ENCODE measurements at regions not wholly inside any gene's neighbourhood (a gene's known extent, or its start where the extent isn't known, plus 50 kb on each side); places are given as distances from the start of the nearest gene placed in this dataset.

- TF ChIP-seq, protein P1, sequence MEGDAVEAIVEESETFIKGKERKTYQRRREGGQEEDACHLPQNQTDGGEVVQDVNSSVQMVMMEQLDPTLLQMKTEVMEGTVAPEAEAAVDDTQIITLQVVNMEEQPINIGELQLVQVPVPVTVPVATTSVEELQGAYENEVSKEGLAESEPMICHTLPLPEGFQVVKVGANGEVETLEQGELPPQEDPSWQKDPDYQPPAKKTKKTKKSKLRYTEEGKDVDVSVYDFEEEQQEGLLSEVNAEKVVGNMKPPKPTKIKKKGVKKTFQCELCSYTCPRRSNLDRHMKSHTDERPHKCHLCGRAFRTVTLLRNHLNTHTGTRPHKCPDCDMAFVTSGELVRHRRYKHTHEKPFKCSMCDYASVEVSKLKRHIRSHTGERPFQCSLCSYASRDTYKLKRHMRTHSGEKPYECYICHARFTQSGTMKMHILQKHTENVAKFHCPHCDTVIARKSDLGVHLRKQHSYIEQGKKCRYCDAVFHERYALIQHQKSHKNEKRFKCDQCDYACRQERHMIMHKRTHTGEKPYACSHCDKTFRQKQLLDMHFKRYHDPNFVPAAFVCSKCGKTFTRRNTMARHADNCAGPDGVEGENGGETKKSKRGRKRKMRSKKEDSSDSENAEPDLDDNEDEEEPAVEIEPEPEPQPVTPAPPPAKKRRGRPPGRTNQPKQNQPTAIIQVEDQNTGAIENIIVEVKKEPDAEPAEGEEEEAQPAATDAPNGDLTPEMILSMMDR (IDR thresholded peaks at IDR 0.05; ENCODE audit: low read length, missing control alignments) = no peak
- DNase-seq (ENCODE audit: low read depth) = no peak
- no peak overlapping the region for H3K4me3 ChIP-seq (replicated peaks; ENCODE audit: low read depth, low read length)
Measured at GRCh38 chr1:217018648-217019047, 295.4 kb upstream of the ESRRG start.

GRCh38 chr1:217017165-217017564 is 293.9 kb upstream of the ESRRG start:
- DNase-seq (ENCODE audit: low read depth) = no peak
- no peak overlapping the region for H3K4me3 ChIP-seq (replicated peaks; ENCODE audit: low read depth, low read length)
- TF ChIP-seq, protein P1 (IDR thresholded peaks at IDR 0.05; ENCODE audit: low read length, missing control alignments) = no peak

- TF ChIP-seq, protein P1 (IDR thresholded peaks at IDR 0.05; ENCODE audit: low read length, missing control alignments) = no peak
- H3K4me3 ChIP-seq (replicated peaks; ENCODE audit: low read depth, low read length) = no peak overlapping the region
- DNase-seq (ENCODE audit: low read depth) = no peak
Measured at GRCh38 chr1:217014066-217014465, 290.8 kb upstream of the ESRRG start.

- TF ChIP-seq, protein P1 (IDR thresholded peaks at IDR 0.05; ENCODE audit: low read length, missing control alignments) = no peak
- no peak overlapping the region for H3K4me3 ChIP-seq (replicated peaks; ENCODE audit: low read depth, low read length)
- DNase-seq (ENCODE audit: low read depth) = no peak
Measured at GRCh38 chr1:217012659-217013058, 289.4 kb upstream of the ESRRG start.

- DNase-seq (ENCODE audit: low read depth) = no peak
- no peak overlapping the region for H3K4me3 ChIP-seq (replicated peaks; ENCODE audit: low read depth, low read length)
- TF ChIP-seq, protein P1 (IDR thresholded peaks at IDR 0.05; ENCODE audit: low read length, missing control alignments) = no peak
Measured at GRCh38 chr1:217011097-217011496, 287.9 kb upstream of the ESRRG start.

DNA sequence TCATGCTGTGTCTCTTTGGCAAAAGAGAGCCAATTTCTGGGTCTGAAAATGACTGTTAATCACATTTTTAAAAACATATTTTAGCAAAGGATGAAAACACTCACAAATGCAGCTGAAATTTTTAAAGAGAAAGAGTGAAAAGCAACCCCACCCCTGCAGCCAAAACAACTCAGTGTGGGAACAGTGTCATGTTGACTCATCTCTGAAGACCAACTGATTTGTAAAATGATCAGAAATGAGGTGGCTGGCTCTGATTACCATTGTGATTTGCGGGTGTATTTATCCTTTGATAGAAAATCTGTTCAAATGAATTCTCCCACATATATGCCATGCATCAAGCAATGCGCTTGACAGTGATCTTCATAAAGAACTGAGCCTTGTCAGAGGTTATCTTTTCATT is 287.0 kb upstream of the ESRRG start:
- TF ChIP-seq, protein P1 (IDR thresholded peaks at IDR 0.05; ENCODE audit: low read length, missing control alignments) = no peak
- no peak for DNase-seq (ENCODE audit: low read depth)
- H3K4me3 ChIP-seq (replicated peaks; ENCODE audit: low read depth, low read length) = no peak overlapping the region

DNA sequence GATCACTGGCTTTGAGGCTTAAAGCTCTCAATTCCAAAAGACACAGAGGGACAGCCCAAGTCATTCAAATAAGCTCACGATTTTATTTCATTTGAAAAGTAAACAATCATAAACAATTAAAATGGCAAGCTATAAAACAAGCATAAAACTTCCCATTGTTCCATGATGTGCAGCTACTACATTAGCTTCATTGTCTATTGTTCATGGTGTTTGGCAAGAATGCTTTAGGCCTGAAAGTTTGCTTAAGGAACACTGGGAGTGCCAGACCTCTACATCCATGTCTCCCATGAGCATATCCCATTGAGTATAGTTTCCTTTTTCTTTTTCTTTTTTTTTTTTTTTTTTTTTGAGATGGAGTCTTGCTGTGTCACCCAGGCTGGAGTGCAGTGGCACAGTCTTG is 286.1 kb upstream of the ESRRG start:
- H3K4me3 ChIP-seq (replicated peaks; ENCODE audit: low read depth, low read length) = no peak overlapping the region
- TF ChIP-seq, protein P1 (IDR thresholded peaks at IDR 0.05; ENCODE audit: low read length, missing control alignments) = no peak
- DNase-seq (ENCODE audit: low read depth) = no peak

All from fibroblast of pulmonary artery (primary cell).